ENCODE measurements at regions not wholly inside any gene's neighbourhood (a gene's known extent, or its start where the extent isn't known, plus 50 kb on each side); places are given as distances from the start of the nearest gene placed in this dataset.

- peaks cover 11% of the 10 kb centered on the region for H3K27me3 ChIP-seq (ENCODE audit: control insufficient read depth, insufficient read depth, low read length)
- H3K4me3 ChIP-seq (ENCODE audit: low read depth in 2 of 2, low read length in 2 of 2), result no peak overlapping the region
- ATAC-seq (no peak), DNase-seq (ENCODE audit: low read depth, low spot score) (no peak)
- intact Hi-C loops (cut with micrococcal nuclease; ENCODE audit: unreplicated experiment) (no loop called here), in situ Hi-C loops (cut with HindIII; ENCODE audit: low pct_unique_long_range_greater_than_20kb, low sequenced_read_pairs) (no loop called here)
- BruUV-seq (replicated peaks), result no TSS peak
- ChIA-PET POLR2A (no interaction called here), CTCF (no interaction called here)
- H3K27ac ChIP-seq (ENCODE audit: low read length), result no peak overlapping the region
- H3K36me3 ChIP-seq (ENCODE audit: control insufficient read depth, insufficient read depth, low read length), result no peaks in the 10 kb centered on the region
- TF ChIP-seq CTCF (IDR thresholded peaks at IDR 0.05), result no peak
- no peak for TF ChIP-seq SIN3A (IDR thresholded peaks at IDR 0.05; ENCODE audit: borderline replicate concordance, insufficient read depth, low read depth, low read length)
- TF ChIP-seq TCF7L2 (IDR thresholded peaks at IDR 0.05; ENCODE audit: low read depth, low read length), result no peak
- TF ChIP-seq POLR2AphosphoS5 (IDR thresholded peaks at IDR 0.05; ENCODE audit: low read depth, low read length), result no peak
- TF ChIP-seq REST (IDR thresholded peaks at IDR 0.05; ENCODE audit: insufficient read depth in 1 of 2, low read depth in 2 of 2, low read length in 1 of 2), result no peak
- H3K9me3 ChIP-seq (ENCODE audit: control insufficient read depth, insufficient read depth, low read depth, low read length), result no peaks in the 10 kb centered on the region
- no peaks in the 10 kb centered on the region for H3K4me1 ChIP-seq (ENCODE audit: control insufficient read depth, insufficient read depth, low read length)
Measured at GRCh38 chr7:45417268-45417667, 156.9 kb upstream of the ADCY1 start.

- DNase-seq (ENCODE audit: low read depth, low spot score) (no peak), ATAC-seq (no peak)
- no peaks in the 10 kb centered on the region for H3K36me3 ChIP-seq (ENCODE audit: control insufficient read depth, insufficient read depth, low read length)
- H3K9me3 ChIP-seq (ENCODE audit: control insufficient read depth, insufficient read depth, low read depth, low read length), result no peaks in the 10 kb centered on the region
- in situ Hi-C loops (cut with HindIII; ENCODE audit: low pct_unique_long_range_greater_than_20kb, low sequenced_read_pairs) (no loop called here), intact Hi-C loops (cut with micrococcal nuclease; ENCODE audit: unreplicated experiment) (no loop called here)
- no TSS peak for BruUV-seq (replicated peaks)
- no peak overlapping the region for H3K27ac ChIP-seq (ENCODE audit: low read length)
- TF ChIP-seq CTCF (IDR thresholded peaks at IDR 0.05), result no peak
- no peak for TF ChIP-seq REST (IDR thresholded peaks at IDR 0.05; ENCODE audit: insufficient read depth in 1 of 2, low read depth in 2 of 2, low read length in 1 of 2)
- TF ChIP-seq POLR2AphosphoS5 (IDR thresholded peaks at IDR 0.05; ENCODE audit: low read depth, low read length), result no peak
- no peak for TF ChIP-seq SIN3A (IDR thresholded peaks at IDR 0.05; ENCODE audit: borderline replicate concordance, insufficient read depth, low read depth, low read length)
- TF ChIP-seq TCF7L2 (IDR thresholded peaks at IDR 0.05; ENCODE audit: low read depth, low read length), result no peak
- H3K27me3 ChIP-seq (ENCODE audit: control insufficient read depth, insufficient read depth, low read length), result peaks cover 13% of the 10 kb centered on the region
- no peaks in the 10 kb centered on the region for H3K4me1 ChIP-seq (ENCODE audit: control insufficient read depth, insufficient read depth, low read length)
- no peak overlapping the region for H3K4me3 ChIP-seq (ENCODE audit: low read depth in 2 of 2, low read length in 2 of 2)
- ChIA-PET POLR2A (no interaction called here), CTCF (no interaction called here)
Measured at GRCh38 chr7:45417735-45418134, 156.4 kb upstream of the ADCY1 start.
